Osteoblast (primary cell): ENCODE measurements at regions not wholly inside any gene's neighbourhood (a gene's known extent, or its start where the extent isn't known, plus 50 kb on each side); places are given as distances from the start of the nearest gene placed in this dataset.

Experiments
- DNase-seq: peaks from one replicate; pipeline ENCODE4 v3.0.0; 2011; ENCODE audit warnings: low spot score, mixed read lengths; ENCODE audit not compliant: insufficient read length; ENCODE audit errors: missing footprints
- H2AFZ ChIP-seq: 2 replicates; pipeline ENCODE4 v1.6.0; 2011; ENCODE audit warnings: mild to moderate bottlenecking, low read length
- H3K27ac ChIP-seq: 2 replicates; pipeline ENCODE4 v1.5.1; 2011; ENCODE audit warnings: mild to moderate bottlenecking, low read depth, low read length, moderate library complexity
- H3K27me3 ChIP-seq: 2 replicates; pipeline ENCODE4 v1.6.0; 2012; ENCODE audit warnings: mild to moderate bottlenecking, control low read depth, inconsistent platforms, low read length, moderate library complexity; ENCODE audit not compliant: insufficient read depth
- H3K36me3 ChIP-seq: 2 replicates; pipeline ENCODE4 v1.5.1; 2011; ENCODE audit warnings: mild to moderate bottlenecking, low read length, control low read depth, moderate library complexity; ENCODE audit not compliant: insufficient read depth
- H3K4me1 ChIP-seq: 2 replicates; pipeline ENCODE4 v1.5.1; 2011; ENCODE audit warnings: mild to moderate bottlenecking, low read length, control low read depth, moderate library complexity; ENCODE audit not compliant: insufficient read depth
- H3K4me2 ChIP-seq: 2 replicates; pipeline ENCODE4 v1.6.0; 2011; ENCODE audit warnings: mild to moderate bottlenecking, low read length; ENCODE audit not compliant: insufficient read depth
- H3K4me3 ChIP-seq: fragments of 200-600 bp; sonication (generic); 3 replicates; pipeline ENCODE4 v1.5.1; 2012; ENCODE audit warnings: mild to moderate bottlenecking, low read length, inconsistent platforms; ENCODE audit not compliant: insufficient read depth
- H3K79me2 ChIP-seq: 2 replicates; pipeline ENCODE4 v1.6.0; 2012; ENCODE audit warnings: mild to moderate bottlenecking, low read length, control low read depth, inconsistent platforms; ENCODE audit not compliant: insufficient read depth
- H3K9me3 ChIP-seq: 2 replicates; pipeline ENCODE4 v1.5.1; 2011; ENCODE audit warnings: low read depth, low read length, control low read depth
- H4K20me1 ChIP-seq: 2 replicates; pipeline ENCODE4 v1.6.0; 2012; ENCODE audit warnings: mild to moderate bottlenecking, low read length, control low read depth; ENCODE audit not compliant: insufficient read depth
- TF ChIP-seq, protein P1 (sequence below): IDR thresholded peaks from 2 replicates; pipeline ENCODE4 v1.5.1; 2011; ENCODE audit warnings: mild to moderate bottlenecking, low read depth, low read length, moderate library complexity; ENCODE audit errors: extremely low read depth

DNA sequence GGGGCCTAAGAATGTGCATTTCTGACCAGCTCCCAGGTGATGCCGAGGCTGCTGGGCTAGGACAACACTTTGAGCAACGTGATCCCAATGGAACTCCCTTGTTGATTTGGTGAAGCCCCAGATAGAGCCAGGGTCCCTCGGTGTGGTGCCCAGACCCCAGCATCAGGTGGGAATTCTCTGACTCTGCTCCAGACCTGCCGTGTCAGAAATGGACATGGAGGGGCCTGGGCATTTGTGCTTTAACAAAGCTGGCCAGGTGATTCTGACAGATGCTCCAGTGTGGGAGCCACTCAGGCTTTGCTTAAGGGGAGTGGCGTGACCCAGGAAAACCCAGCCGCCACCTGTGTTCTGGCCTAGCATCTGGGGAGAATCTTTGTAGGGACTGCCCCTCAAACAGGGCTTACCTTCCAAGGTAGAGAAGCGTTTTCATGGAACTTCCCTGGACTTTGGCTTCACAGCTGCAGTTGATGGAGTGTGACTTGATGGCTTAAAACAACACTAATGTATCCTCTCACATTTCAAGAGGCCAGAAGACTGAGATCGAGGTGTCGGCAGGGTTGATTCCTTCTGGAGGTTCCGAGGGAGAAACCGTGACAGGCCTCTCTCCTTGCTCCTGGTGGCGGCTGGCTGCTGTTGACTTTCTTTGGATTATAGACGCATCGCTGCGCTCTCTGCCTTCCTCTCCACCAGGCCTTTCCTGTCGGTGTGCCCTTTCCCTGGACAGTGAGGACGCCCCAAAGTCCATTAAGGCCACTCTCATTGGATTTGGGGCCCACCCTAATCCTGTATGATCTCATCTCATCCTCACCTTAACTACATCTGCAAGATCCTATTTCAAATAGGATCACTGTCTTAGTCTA is 57.0 kb upstream of the HDAC4 start:
- TF ChIP-seq, protein P1, sequence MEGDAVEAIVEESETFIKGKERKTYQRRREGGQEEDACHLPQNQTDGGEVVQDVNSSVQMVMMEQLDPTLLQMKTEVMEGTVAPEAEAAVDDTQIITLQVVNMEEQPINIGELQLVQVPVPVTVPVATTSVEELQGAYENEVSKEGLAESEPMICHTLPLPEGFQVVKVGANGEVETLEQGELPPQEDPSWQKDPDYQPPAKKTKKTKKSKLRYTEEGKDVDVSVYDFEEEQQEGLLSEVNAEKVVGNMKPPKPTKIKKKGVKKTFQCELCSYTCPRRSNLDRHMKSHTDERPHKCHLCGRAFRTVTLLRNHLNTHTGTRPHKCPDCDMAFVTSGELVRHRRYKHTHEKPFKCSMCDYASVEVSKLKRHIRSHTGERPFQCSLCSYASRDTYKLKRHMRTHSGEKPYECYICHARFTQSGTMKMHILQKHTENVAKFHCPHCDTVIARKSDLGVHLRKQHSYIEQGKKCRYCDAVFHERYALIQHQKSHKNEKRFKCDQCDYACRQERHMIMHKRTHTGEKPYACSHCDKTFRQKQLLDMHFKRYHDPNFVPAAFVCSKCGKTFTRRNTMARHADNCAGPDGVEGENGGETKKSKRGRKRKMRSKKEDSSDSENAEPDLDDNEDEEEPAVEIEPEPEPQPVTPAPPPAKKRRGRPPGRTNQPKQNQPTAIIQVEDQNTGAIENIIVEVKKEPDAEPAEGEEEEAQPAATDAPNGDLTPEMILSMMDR = no peak

DNA sequence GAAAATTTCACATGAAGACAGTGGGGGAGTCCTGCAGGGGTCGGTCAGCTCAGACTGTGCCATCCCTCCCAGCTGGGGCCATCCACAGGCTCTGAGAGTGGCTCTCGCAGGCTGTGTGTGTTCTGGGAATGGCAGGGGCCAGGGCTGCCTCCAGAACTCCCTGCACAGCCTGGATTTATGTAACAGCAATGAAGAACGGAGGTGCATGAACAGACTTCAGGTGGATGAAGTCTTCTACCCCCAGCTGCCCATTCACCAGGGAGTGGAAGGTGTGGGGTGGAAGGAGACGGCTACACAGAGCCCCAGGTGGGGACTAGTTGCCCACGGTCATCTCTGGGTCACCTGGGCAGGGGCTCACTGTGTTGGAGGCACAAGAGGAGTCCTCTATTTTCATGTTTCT is 56.1 kb upstream of the HDAC4 start:
- Histone ChIP-seq H4K20me1 (no peaks in the 10 kb centered on the region), H3K27me3 (no peaks in the 10 kb centered on the region), H3K79me2 (no peaks in the 10 kb centered on the region), H3K27ac (no peak overlapping the region), H3K4me3 (no peak overlapping the region), H3K4me1 (no peaks in the 10 kb centered on the region), H3K36me3 (no peaks in the 10 kb centered on the region), H2AFZ (no peak overlapping the region), H3K9me3 (no peaks in the 10 kb centered on the region), H3K4me2 (no peak overlapping the region)
- no peak for DNase-seq
- TF ChIP-seq, protein P1 = no peak

More for the DNA sequence above, 57.0 kb upstream of the HDAC4 start:
- no peaks in the 10 kb centered on the region for H4K20me1 ChIP-seq
- no peak overlapping the region for H3K4me2 ChIP-seq
- H3K4me3 ChIP-seq = no peak overlapping the region
- no peaks in the 10 kb centered on the region for H3K79me2 ChIP-seq
- peak; percentile 84 for DNase-seq
- H2AFZ ChIP-seq = no peak overlapping the region
- no peak overlapping the region for H3K27ac ChIP-seq
- no peaks in the 10 kb centered on the region for H3K36me3 ChIP-seq
- no peaks in the 10 kb centered on the region for H3K9me3 ChIP-seq
- no peaks in the 10 kb centered on the region for H3K27me3 ChIP-seq
- no peaks in the 10 kb centered on the region for H3K4me1 ChIP-seq

DNA sequence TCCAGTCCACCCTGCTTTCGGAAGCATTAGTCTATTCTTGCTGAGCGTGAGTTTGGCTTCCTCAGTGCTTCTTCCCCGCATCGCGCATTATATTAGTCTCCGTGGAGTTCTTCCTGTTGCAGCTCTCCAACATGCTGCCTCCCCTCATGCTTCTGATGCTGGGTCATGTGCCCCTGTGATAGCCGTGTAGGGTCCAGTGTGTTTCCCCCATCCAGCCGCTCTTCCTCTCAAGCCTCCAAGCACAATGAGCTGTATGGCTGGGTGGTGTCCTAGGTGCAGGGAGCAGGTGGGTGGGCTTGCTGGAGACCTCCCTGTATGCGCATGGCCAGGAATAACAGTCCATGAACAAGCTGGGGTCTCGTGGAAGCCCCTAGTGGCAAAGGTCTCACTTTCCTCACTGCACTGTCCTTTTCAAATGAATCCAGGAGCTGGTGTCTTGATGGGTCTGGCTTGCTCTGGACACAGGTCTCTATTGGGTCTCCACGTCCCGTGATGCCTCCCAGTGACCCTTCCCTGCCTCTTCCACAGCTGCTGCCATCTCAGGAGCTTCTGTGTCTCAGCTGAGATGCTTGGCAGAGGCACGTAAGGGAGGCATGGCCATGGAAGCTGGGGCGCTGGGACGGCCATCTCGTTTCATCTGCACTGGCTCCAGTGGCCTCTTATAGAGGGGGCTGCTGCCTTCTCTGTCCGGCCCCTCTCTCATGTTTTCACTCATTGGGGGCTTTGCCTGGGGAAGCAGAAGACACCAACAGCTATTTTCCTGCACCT is 54.8 kb upstream of the HDAC4 start:
- H3K79me2 ChIP-seq = no peaks in the 10 kb centered on the region
- no peak overlapping the region for H3K27ac ChIP-seq
- no peaks in the 10 kb centered on the region for H3K4me1 ChIP-seq
- H3K36me3 ChIP-seq = no peaks in the 10 kb centered on the region
- no peaks in the 10 kb centered on the region for H3K9me3 ChIP-seq
- H2AFZ ChIP-seq = no peak overlapping the region
- no peaks in the 10 kb centered on the region for H4K20me1 ChIP-seq
- no peak overlapping the region for H3K4me3 ChIP-seq
- no peak overlapping the region for H3K4me2 ChIP-seq
- DNase-seq = no peak
- no peaks in the 10 kb centered on the region for H3K27me3 ChIP-seq
- TF ChIP-seq, protein P1 = no peak

DNA sequence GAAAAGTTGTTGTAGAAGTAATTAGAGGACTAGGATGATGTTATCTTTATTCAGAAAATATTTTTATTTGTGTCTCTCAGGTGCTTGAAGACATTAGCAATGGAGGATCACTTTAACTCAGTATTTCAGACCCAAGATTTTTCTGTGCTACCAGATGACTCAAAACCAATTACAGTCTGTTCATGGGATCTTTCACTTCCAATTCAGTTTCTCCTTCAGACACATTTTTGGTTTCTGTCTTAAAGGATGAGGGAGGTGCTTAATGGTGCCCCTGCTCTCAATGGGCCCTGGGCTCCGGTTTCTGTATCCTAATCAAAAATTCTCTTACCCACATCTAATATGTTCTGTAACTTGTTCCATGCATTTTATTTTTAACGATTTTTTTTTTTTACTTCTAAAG is 53.7 kb upstream of the HDAC4 start:
- no peaks in the 10 kb centered on the region for H3K27me3 ChIP-seq
- no peak overlapping the region for H2AFZ ChIP-seq
- no peak overlapping the region for H3K4me3 ChIP-seq
- H3K4me2 ChIP-seq = no peak overlapping the region
- no peaks in the 10 kb centered on the region for H4K20me1 ChIP-seq
- H3K79me2 ChIP-seq = no peaks in the 10 kb centered on the region
- H3K9me3 ChIP-seq = no peaks in the 10 kb centered on the region
- TF ChIP-seq, protein P1 = no peak
- DNase-seq = no peak
- H3K27ac ChIP-seq = no peak overlapping the region
- no peaks in the 10 kb centered on the region for H3K36me3 ChIP-seq
- no peaks in the 10 kb centered on the region for H3K4me1 ChIP-seq
